RKO (cell line): ENCODE measurements at regions not wholly inside any gene's neighbourhood (a gene's known extent, or its start where the extent isn't known, plus 50 kb on each side); places are given as distances from the start of the nearest gene placed in this dataset.

Experiments
- DNase-seq: peaks from one replicate; pipeline ENCODE4 v3.0.0-alpha.2; 2016; ENCODE audit warnings: low spot score

GRCh38 chr7:371119-371778 lies 81.3 kb downstream of the FOXL3 start:
- DNase-seq: peak; percentile 23

- no peak for DNase-seq
These were observed 82.0 kb downstream of the FOXL3 start for GRCh38 chr7:371779-372545.

- no peak for DNase-seq
These were observed 82.6 kb downstream of the FOXL3 start for GRCh38 chr7:372546-372931.

- DNase-seq: no peak
These were observed 83.2 kb downstream of the FOXL3 start for GRCh38 chr7:372932-373791.

GRCh38 chr7:373818-374705 lies 84.1 kb downstream of the FOXL3 start:
- no peak for DNase-seq

GRCh38 chr7:374706-375311 lies 84.8 kb downstream of the FOXL3 start:
- no peak for DNase-seq

- DNase-seq: no peak
These were observed 85.4 kb downstream of the FOXL3 start for GRCh38 chr7:375321-375831.

GRCh38 chr7:375901-376305 lies 85.9 kb downstream of the FOXL3 start:
- no peak for DNase-seq

GRCh38 chr7:376306-377079 lies 86.5 kb downstream of the FOXL3 start:
- no peak for DNase-seq

- DNase-seq: no peak
These were observed 87.4 kb downstream of the FOXL3 start for GRCh38 chr7:377080-378040.

GRCh38 chr7:378041-378420 lies 88.1 kb downstream of the FOXL3 start:
- no peak for DNase-seq

- no peak for DNase-seq
These were observed 88.8 kb downstream of the FOXL3 start for GRCh38 chr7:378551-379455.

GRCh38 chr7:379456-380138 lies 89.6 kb downstream of the FOXL3 start:
- no peak for DNase-seq

- no peak for DNase-seq
These were observed 90.1 kb downstream of the FOXL3 start for GRCh38 chr7:380139-380485.

- no peak for DNase-seq
These were observed 90.8 kb downstream of the FOXL3 start for GRCh38 chr7:380711-381210.

- no peak for DNase-seq
These were observed 91.5 kb downstream of the FOXL3 start for GRCh38 chr7:381211-382042.

GRCh38 chr7:382043-382400 lies 92.1 kb downstream of the FOXL3 start:
- DNase-seq: no peak
